CD4-positive, alpha-beta T cell treated with Interleukin-17A for 1 hour (primary cell): ENCODE measurements at regions not wholly inside any gene's neighbourhood (a gene's known extent, or its start where the extent isn't known, plus 50 kb on each side); places are given as distances from the start of the nearest gene placed in this dataset.

ENCODE experiments used
- DNase-seq: peaks from one replicate; pipeline ENCODE4 v3.0.0-alpha.2; 2020

GRCh38 chr1:60575326-60575977 is 501.9 kb upstream of the C1orf87 start:
- no peak for DNase-seq

GRCh38 chr1:60573726-60574409 is 500.3 kb upstream of the C1orf87 start:
- no peak for DNase-seq

GRCh38 chr1:60573121-60573520 is 499.6 kb upstream of the C1orf87 start:
- DNase-seq, result no peak

- no peak for DNase-seq
Observed at GRCh38 chr1:60572378-60572777, 498.8 kb upstream of the C1orf87 start.

GRCh38 chr1:60571811-60572210 is 498.2 kb upstream of the C1orf87 start:
- DNase-seq, result no peak

- no peak for DNase-seq
Observed at GRCh38 chr1:60569189-60569588, 495.6 kb upstream of the C1orf87 start.

- no peak for DNase-seq
Observed at GRCh38 chr1:60567256-60567655, 493.7 kb upstream of the C1orf87 start.

- no peak for DNase-seq
Observed at GRCh38 chr1:60564916-60565750, 491.6 kb upstream of the C1orf87 start.

- DNase-seq, result no peak
Observed at GRCh38 chr1:60563777-60564535, 490.4 kb upstream of the C1orf87 start.

GRCh38 chr1:60562740-60563139 is 489.2 kb upstream of the C1orf87 start:
- DNase-seq, result no peak

- no peak for DNase-seq
Observed at GRCh38 chr1:60560701-60561100, 487.1 kb upstream of the C1orf87 start.

- no peak for DNase-seq
Observed at GRCh38 chr1:60558236-60558635, 484.7 kb upstream of the C1orf87 start.

- DNase-seq, result no peak
Observed at GRCh38 chr1:60553730-60554129, 480.2 kb upstream of the C1orf87 start.

- DNase-seq, result no peak
Observed at GRCh38 chr1:60547821-60548220, 474.3 kb upstream of the C1orf87 start.

GRCh38 chr1:60541831-60542532 is 468.4 kb upstream of the C1orf87 start:
- no peak for DNase-seq

GRCh38 chr1:60540141-60540540 is 466.6 kb upstream of the C1orf87 start:
- DNase-seq, result no peak

- DNase-seq, result no peak
Observed at GRCh38 chr1:60535713-60536112, 462.1 kb upstream of the C1orf87 start.

- DNase-seq, result no peak
Observed at GRCh38 chr1:60527567-60527966, 454.0 kb upstream of the C1orf87 start.

GRCh38 chr1:60516996-60517395 is 443.4 kb upstream of the C1orf87 start:
- no peak for DNase-seq

- DNase-seq, result no peak
Observed at GRCh38 chr1:60510162-60510561, 436.6 kb upstream of the C1orf87 start.

- no peak for DNase-seq
Observed at GRCh38 chr1:60504206-60504840, 430.8 kb upstream of the C1orf87 start.
